ENCODE measurements at regions not wholly inside any gene's neighbourhood (a gene's known extent, or its start where the extent isn't known, plus 50 kb on each side); places are given as distances from the start of the nearest gene placed in this dataset.

- FAIRE-seq: no peak
Measured at GRCh38 chr17:65477600-65477999, 83.8 kb downstream of the AXIN2 start.

DNA sequence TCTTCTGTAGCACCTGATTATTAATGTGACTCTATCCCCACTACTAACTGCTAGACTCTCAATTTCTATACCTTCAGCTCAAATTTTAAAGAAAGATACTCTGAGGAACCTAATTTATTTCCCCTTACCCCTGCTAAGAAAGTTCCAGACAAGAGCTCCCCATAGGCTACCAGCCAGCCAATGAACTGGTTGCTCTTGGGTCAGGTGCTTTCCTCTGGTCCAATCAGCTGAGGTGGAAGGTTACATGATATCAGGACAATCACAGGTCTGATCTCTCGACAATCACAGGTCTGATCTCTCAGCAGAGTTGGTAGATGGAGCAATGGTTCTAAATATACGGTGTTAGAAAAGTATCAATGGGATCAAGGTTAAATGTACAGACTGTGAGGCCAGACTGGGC is 86.8 kb downstream of the AXIN2 start:
- no peak for FAIRE-seq

DNA sequence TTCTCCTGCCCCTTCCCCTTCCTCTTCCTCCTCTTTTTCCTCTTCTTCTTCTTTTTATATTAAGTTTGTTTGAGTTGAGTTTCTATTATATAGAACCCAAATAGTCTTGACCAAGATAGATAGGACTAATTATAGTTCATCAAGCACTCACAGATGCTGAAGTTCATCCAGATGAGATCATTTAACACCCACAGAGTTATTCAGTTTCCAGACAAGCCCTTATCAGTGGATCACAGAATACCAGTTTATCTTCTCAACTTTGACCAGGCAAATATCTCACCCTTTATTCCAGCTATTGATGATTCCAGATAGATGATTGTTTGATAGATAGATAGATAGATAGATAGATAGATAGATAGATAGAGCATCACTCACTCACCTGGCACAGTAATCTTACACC is 87.5 kb downstream of the AXIN2 start:
- no peak for FAIRE-seq

DNA sequence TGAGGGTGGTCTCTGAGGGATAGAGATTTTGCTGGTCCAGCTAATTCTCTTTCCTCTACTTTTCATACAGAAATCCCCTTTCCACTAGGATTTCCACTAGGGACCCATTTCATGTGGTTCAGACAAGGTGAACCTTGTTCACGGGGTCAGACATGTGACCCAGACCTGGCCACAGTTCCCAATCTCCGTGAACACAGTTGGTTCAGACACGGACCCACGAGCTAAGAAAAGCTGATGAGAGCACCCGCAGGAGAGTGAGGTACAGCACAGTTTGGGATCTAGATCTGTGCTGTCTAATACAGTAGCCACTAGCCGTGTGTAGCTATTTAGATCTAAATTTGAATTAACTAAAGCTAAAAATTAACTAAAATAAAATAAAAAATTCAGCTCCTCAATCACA is 88.1 kb downstream of the AXIN2 start:
- FAIRE-seq: no peak

DNA sequence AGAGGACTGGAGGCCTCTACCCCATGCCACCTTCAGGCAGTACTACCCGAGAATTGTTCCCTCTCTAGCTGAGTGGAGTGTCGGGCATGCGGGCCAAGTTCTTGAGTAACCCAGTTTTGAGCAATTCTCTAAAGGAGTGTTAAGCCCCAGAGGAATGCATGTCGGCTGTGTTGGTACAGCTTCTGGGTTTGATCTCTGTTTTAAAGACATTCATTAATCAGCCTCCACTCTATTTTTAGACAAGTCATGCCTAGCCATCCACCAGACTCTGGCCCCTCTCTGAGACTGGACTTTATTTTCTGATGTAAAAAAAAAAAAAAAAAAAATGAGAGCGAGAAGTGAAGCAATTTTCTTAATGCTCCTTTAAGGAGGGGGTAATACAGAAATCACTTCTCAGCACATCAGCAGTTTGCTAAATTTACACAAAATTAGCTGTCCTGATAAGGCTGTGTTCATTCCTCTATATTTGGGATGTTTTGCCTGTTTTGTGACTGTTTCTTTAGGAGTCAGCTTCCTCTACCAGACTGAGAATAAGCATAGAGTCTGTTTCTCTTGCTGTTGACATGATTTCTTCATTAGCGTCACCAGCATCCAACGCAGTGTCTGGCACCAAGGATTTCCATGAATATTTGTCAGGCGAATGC is 88.7 kb downstream of the AXIN2 start:
- FAIRE-seq: no peak

GRCh38 chr17:65470783-65471182 is 90.7 kb downstream of the AXIN2 start:
- no peak for FAIRE-seq

GRCh38 chr17:65468321-65468720 is 93.1 kb downstream of the AXIN2 start:
- FAIRE-seq: no peak

DNA sequence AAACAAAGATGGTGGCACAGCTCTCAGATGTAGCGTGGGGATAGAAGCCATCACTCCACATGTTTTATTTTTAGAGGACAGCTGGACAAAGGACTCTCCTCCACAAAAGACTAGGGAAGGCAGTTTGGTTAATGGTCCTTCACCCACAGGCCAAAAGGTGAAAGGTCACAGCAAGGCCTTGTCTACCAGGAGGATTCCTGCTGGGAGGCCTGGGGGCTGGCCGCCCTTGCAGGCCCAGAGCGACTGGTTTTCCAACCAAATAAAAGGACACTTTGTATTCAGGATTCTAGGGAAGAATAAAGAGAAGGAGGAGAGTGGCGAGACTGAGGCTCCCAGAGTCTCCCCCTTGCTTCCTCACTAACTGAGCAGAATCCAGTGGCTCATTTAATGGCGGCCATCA is 94.3 kb downstream of the AXIN2 start:
- no peak for FAIRE-seq

DNA sequence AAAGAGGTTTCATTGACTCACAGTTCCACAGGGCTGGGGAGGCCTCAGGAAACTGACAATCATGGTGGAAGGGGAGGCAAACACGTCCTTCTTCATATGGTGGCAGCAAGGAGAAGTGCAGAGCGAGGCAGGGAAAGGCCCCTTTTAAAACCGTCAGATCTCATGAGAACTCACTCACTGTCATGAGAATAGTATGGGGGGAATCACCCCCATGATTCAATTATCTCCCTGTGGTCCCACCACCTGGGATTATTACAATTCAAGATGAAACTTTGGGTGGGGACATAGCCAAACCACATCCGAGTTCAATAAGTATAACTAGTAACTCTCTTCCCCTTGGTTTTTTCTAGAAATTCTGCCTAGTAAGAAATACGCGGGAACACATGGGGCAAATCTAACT is 94.9 kb downstream of the AXIN2 start:
- no peak for FAIRE-seq

DNA sequence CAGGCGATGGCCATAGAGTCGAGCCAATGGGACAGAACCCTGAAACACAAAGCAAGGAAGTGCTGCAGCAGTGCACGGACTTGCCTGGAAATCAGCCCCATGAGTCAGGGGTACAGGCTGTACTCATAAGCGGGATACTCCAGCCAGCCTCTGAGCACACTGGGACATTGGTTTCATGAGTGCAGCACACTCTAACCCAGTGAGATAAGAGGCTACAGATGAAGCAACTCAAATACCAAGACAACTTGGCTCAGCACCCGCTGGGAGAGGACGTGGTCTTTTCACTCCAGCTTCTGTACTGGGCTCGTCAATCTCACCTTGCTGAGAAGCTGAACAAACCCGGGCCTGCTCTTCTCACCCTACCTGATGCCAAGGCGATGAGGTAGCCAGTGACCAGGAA is 98.2 kb downstream of the AXIN2 start:
- no peak for FAIRE-seq

DNA sequence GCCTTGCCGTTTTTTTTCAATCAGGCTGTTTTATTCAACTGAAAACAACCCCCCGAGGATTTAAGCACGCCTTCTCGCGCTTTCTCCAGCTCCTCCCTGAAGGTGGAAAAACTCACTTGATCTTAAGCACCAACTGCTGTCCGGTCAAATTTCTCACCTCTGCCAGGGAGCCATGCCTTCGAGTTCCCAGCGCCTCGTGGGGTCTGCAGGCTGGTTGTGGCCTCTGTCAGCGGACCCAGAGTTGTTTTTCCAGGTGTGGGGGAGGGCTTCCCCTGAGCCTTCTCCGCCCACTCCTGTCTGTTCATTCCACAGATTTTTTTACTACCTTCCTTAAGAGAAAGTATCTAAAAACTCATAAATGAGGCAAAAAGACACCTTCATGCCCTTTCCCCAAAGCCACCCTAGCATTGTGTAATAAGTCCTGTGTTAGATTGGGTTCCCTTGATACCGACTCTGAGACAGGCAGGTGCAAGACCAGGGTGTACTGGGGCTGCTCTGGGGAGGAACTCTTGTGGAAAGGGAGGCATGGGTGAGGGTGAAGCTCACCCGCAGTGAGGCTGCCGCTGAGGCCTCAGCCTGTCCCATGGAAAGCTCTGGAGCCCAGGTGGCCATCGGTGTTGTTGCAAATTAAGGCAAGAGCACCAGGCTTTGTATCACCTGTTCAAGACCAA is 101.6 kb downstream of the AXIN2 start:
- FAIRE-seq: no peak

DNA sequence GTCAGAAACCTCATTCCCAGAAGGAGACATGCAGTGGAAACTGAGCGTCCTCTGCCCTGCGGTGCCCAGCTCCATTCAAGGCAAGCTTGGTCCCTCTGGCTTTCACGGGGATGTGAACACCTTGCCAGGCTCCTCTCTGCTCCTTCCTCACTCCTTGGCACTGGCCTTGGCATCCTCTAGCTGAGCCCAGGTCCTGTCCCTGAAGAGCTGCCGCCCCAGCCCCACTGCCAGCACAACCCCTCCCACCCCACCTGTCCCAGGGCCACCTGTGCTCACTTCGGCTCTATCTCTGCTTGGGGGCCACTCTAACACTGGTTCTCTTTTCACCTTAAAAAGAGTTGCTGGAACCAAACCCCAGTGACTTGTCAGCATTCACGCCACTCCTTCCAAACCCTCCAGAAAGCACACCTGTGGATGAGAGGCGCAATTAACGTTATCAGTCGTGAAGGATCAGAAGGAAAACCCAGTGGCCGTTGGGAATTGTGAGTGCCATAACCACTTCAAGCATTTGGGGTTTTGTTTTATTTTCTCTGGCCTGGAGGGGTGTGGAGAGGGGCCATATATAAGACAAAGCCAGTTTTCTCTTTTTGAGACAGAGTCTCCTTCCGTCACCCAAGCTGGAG is 103.7 kb downstream of the AXIN2 start:
- no peak for FAIRE-seq

DNA sequence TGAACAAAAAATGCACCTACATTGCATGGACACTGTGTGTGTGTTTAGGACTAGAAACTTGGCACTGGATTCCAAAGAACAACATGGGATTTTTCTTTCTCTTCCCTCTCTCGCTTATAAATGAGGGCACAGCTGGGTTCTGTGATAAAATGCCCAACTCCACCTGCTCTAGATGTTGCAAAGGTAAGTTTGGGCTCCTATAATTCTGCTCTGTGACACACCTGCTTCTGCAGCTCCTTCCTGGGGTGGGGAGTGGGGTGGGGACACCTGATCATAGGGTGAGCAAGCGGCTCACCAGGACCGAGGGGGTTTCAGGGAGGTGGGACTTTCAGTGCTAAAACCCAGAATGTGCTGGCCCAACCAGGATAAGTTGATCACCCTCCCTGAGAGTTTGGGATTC is 104.3 kb downstream of the AXIN2 start:
- FAIRE-seq: no peak

DNA sequence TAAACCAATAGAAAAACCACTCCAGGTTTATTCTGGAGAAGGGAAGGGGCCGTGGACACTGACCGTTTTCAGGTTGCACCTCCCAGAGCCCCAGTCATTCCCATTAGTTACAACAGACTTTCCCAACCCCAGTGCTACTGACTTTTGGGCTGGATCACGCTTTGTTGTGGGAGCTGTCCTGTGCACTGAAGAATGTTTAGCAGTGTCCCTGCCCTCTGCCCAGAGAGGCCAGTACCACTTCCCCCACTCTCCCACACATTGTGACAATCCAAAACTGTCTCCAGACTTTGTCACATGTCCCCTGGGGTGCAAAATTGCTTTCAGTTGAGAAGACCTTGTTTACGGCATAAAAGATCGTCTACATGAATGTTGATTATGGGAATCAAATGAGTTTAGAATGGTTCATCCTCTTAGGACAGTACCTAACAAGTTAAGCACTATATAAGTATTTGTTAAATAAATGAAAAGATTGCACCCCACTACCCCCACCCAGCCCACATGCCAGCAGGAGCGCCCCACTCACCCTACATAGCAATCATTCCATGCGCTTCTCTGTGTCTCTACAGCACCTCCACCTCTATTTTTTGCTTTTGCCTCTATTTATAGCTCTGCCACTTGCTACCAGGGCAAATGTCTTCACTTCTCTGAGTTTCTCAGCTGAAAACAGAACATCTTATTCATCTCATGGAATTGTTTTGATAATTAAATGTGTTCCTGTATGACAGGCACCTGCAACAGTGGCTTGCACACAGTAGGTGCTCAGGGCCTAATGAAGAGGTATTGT is 104.9 kb downstream of the AXIN2 start:
- FAIRE-seq: no peak

- no peak for FAIRE-seq
Measured at GRCh38 chr17:65455972-65456343, 105.5 kb downstream of the AXIN2 start.

- FAIRE-seq: no peak
Measured at GRCh38 chr17:65455154-65455971, 106.1 kb downstream of the AXIN2 start.

DNA sequence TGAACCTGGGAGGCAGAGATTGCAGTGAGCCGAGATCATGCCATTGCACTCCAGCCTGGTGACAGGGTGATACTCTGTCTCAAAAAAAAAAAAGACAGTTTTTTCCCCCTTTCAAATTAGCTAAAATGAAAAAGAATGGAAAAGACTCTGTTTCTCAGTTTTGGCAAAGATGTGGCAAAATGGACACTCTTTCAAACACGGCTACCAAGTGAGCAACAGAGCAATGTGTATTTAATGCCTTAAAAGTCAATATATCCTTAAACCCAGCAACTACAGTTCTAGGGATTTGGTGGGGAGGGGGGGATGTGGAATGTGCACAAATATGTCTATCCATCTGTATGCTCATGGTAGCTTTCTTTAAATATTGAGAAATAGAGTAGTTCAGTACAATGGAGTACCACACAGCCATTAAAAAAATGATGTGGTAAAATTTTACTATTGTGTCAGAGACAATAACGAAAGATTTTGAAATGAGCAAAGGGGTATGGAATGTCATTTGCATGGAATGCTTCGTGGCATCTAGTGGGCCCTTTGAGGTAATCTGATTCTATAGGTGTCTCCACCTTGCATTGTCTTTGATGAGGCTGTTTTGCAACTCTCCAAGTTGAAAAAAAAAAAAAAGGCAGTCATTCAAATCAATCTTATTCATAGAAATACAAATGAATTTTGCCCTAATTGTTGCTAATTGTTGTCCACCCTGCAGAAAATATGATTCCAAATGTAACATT is 108.1 kb downstream of the AXIN2 start:
- FAIRE-seq: no peak

- FAIRE-seq: no peak
Measured at GRCh38 chr17:65449495-65449894, 112.0 kb downstream of the AXIN2 start.

DNA sequence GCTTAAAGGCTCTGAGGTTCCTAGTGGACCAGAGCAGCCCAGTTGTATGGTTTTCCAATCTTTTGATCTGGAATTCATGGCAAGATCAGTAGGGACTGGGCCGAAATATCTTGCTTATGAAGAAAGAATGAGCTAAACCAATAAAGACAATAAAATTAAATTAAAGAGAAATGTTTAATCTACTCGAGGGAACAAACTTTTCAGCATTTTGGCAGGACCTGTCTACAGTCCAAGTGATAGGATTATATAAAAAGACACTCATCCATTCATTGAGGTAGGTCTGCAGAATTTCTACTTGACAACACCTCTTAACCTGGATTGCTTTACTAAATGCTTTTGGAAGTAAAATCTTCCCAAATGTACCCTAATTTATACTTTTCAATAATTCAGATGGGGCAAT is 113.6 kb downstream of the AXIN2 start:
- no peak for FAIRE-seq

DNA sequence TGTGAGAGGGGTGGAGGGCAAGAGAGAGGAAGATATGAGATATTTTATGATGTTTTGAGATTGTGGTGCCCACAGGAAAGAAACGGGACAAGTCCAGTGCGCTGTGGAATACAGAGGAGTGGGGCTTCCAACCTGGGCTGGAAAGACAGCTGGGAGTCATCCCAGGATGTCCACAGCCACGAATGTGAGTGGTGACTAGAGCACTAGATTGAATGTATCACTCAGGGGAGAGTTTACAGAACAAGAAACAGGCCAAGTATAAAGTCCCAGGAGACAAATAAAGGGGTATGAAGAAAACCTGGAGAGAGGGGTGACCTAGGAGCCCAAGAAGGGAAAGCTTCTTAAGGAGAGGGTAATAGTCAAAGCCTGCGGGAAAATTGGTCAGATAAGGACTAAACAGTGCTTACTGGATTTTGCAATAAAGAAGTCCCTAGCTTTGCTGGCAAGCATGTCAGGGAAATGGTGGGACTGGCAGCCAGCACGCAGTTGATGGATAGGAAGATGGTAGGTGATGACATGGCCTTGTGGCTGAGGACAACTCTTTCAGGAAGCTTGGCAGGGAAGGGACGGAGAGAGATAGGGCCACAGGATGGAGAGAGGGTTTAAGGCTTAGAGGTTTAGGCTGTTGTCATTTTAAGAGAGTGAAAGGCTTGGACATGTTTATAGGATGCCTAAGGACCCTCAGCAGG is 114.5 kb downstream of the AXIN2 start:
- no peak for FAIRE-seq

DNA sequence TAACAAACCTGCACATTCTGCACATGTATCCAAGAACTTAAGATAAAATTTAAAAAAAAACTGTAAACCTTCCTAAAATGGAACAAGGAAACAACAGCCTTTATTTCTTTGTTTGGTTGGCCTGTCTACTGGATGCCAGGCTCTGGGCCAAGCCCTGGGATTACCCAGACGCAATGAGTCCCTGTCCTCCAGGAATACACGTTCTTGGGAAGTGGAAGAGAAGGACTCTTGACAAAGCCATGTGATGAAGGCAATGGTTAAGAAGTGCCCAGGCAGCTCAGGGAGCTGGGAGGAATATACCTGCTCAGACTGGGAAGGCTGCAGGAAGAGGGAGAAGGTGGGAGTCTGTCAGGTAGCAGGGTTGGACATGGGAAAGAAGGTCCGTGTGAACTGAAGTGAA is 115.4 kb downstream of the AXIN2 start:
- FAIRE-seq: no peak

DNA sequence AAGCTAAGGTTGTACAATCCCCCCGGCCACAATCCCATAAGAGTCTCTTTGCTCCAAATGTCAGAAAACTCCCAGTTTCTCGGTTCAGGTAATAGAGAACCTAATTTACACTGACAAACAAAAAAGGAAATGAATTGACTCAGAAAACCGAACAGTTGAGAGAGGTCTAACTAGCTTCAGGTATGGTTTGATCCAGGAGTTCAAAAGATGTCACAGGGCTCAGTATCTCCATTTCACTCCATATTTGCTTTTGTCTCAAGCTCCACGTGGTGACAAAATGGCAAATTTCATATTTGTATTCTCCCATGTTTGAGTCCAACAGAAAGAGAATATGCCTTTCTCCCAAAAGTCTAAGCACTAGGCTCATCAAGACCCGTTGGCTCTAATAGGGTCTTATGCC is 117.4 kb downstream of the AXIN2 start:
- FAIRE-seq: no peak

Measured in A204.1 (cell line).